WTC11 (cell line): ENCODE measurements at regions not wholly inside any gene's neighbourhood (a gene's known extent, or its start where the extent isn't known, plus 50 kb on each side); places are given as distances from the start of the nearest gene placed in this dataset.

ENCODE experiments used
- ATAC-seq: fragments of 200-7000 bp; cut with Tn5 transposase; 2 replicates; pipeline ENCODE4 v1.10.0; 2021; ENCODE audit warnings: mild to moderate bottlenecking, moderate library complexity
- CTCF ChIA-PET: fragments of 300-600 bp; sonication (Branson Sonifier 250); formaldehyde crosslinking; loops from one replicate; lab custom pipeline; 2021; ENCODE audit warnings: antibody characterized with exemption; lab: Charles Lee
- POLR2A ChIA-PET: fragments of 350-600 bp; sonication (Branson Sonifier 250); formaldehyde crosslinking; loops from one replicate; lab custom pipeline; 2021; ENCODE audit warnings: antibody characterized with exemption; lab: Charles Lee
- DNase-seq: peaks from one replicate; pipeline ENCODE4 v3.0.0; 2021; ENCODE audit warnings: low spot score
- H3K27ac Mint-ChIP-seq: 2 replicates; pipeline ENCODE4 v1.8.0; 2021; ENCODE audit warnings: mixed read lengths
- H3K27me3 Mint-ChIP-seq: 2 replicates; pipeline ENCODE4 v1.8.0; 2021; ENCODE audit warnings: low read depth, mild to moderate bottlenecking, moderate library complexity, mixed read lengths
- H3K36me3 Mint-ChIP-seq: 2 replicates; pipeline ENCODE4 v1.8.0; 2021; ENCODE audit warnings: mixed read lengths
- H3K4me1 Mint-ChIP-seq: 2 replicates; pipeline ENCODE4 v1.8.0; 2022; ENCODE audit warnings: mixed read lengths
- H3K4me3 Mint-ChIP-seq: 2 replicates; pipeline ENCODE4 v1.8.0; 2021; ENCODE audit warnings: mild to moderate bottlenecking, moderate library complexity, mixed read lengths
- H3K9me3 Mint-ChIP-seq: 2 replicates; pipeline ENCODE4 v1.8.0; 2021; ENCODE audit warnings: mixed read lengths
- AR ChIP-seq: fragments of 250-450 bp; sonication (Bioruptor Pico); IDR thresholded peaks from 2 replicates; pipeline ENCODE4 v1.9.0; 2021; ENCODE audit warnings: mild to moderate bottlenecking
- CDX4 ChIP-seq: fragments of 250-450 bp; sonication (Bioruptor Pico); IDR thresholded peaks from 2 replicates; pipeline ENCODE4 v1.9.0; 2021; ENCODE audit warnings: moderate library complexity, mild to moderate bottlenecking, inconsistent platforms, borderline replicate concordance
- E2F1 ChIP-seq: sonication (generic); formaldehyde crosslinking; IDR thresholded peaks from 2 replicates; pipeline ENCODE4 v1.8.0; 2022; ENCODE audit warnings: mild to moderate bottlenecking, missing genetic modification reagents
- E2F4 ChIP-seq: sonication (generic); formaldehyde crosslinking; IDR thresholded peaks from 2 replicates; pipeline ENCODE4 v1.8.1; 2022; ENCODE audit warnings: low read depth, mild to moderate bottlenecking, moderate library complexity, missing genetic modification reagents, borderline replicate concordance
- E2F5 ChIP-seq: sonication (generic); formaldehyde crosslinking; IDR thresholded peaks from 2 replicates; pipeline ENCODE4 v1.8.1; 2022; ENCODE audit warnings: mild to moderate bottlenecking, moderate library complexity, missing genetic modification reagents
- FOXK1 ChIP-seq: sonication (generic); formaldehyde crosslinking; IDR thresholded peaks from 2 replicates; pipeline ENCODE4 v1.8.0; 2022; ENCODE audit warnings: mild to moderate bottlenecking, moderate library complexity, missing genetic modification reagents
- GABPB1 ChIP-seq: sonication (generic); formaldehyde crosslinking; IDR thresholded peaks from 2 replicates; pipeline ENCODE4 v1.8.1; 2023; ENCODE audit warnings: mild to moderate bottlenecking, missing genetic modification reagents
- IRF2 ChIP-seq: sonication (generic); formaldehyde crosslinking; IDR thresholded peaks from 2 replicates; pipeline ENCODE4 v1.8.0; 2022; ENCODE audit warnings: low read depth, missing genetic modification reagents, borderline replicate concordance
- KAT7 ChIP-seq: sonication (generic); formaldehyde crosslinking; IDR thresholded peaks from 2 replicates; pipeline ENCODE4 v1.8.1; 2023; ENCODE audit warnings: missing genetic modification reagents, mild to moderate bottlenecking, borderline replicate concordance
- MLX ChIP-seq: sonication (generic); formaldehyde crosslinking; IDR thresholded peaks from 2 replicates; pipeline ENCODE4 v1.8.1; 2023; ENCODE audit warnings: mild to moderate bottlenecking, missing genetic modification reagents, moderate library complexity
- MXD4 ChIP-seq: fragments of 250-450 bp; sonication (Bioruptor Pico); IDR thresholded peaks from 2 replicates; pipeline ENCODE4 v1.8.0; 2021; ENCODE audit warnings: mild to moderate bottlenecking, moderate library complexity, borderline replicate concordance
- OVOL2 ChIP-seq: fragments of 250-450 bp; sonication (Bioruptor Pico); IDR thresholded peaks from 2 replicates; pipeline ENCODE4 v1.9.0; 2021; ENCODE audit warnings: mild to moderate bottlenecking, borderline replicate concordance
- PRDM15 ChIP-seq: sonication (generic); formaldehyde crosslinking; IDR thresholded peaks from 2 replicates; pipeline ENCODE4 v1.8.0; 2022; ENCODE audit warnings: missing genetic modification reagents
- PREB ChIP-seq: sonication (generic); formaldehyde crosslinking; IDR thresholded peaks from 2 replicates; pipeline ENCODE4 v1.8.1; 2022; ENCODE audit warnings: mild to moderate bottlenecking, missing genetic modification reagents, moderate library complexity, borderline replicate concordance
- ZNF121 ChIP-seq: sonication (generic); formaldehyde crosslinking; IDR thresholded peaks from 2 replicates; pipeline ENCODE4 v1.8.0; 2023; ENCODE audit warnings: missing genetic modification reagents
- ZNF219 ChIP-seq: sonication (generic); formaldehyde crosslinking; IDR thresholded peaks from 2 replicates; pipeline ENCODE4 v1.8.0; 2023; ENCODE audit warnings: missing genetic modification reagents, mild to moderate bottlenecking, borderline replicate concordance
- ZNF317 ChIP-seq: sonication (generic); formaldehyde crosslinking; IDR thresholded peaks from 2 replicates; pipeline ENCODE4 v1.8.1; 2023; ENCODE audit warnings: low read depth, mild to moderate bottlenecking, moderate library complexity, missing genetic modification reagents, borderline replicate concordance
- ZNF423 ChIP-seq: fragments of 250-450 bp; sonication (Bioruptor Pico); IDR thresholded peaks from 2 replicates; pipeline ENCODE4 v2.1.2; 2022; ENCODE audit warnings: mild to moderate bottlenecking, moderate library complexity
- ZNF512 ChIP-seq: sonication (generic); formaldehyde crosslinking; IDR thresholded peaks from 2 replicates; pipeline ENCODE4 v1.8.1; 2022; ENCODE audit warnings: missing genetic modification reagents, borderline replicate concordance

GRCh38 chr3:8276056-8276455, 225.6 kb upstream of the LMCD1 start (continued):
- no peak for TF ChIP-seq AR (CRISPR knock-in tag)
- TF ChIP-seq PRDM15 (CRISPR knock-in tag): no peak
- TF ChIP-seq GABPB1 (CRISPR knock-in tag): no peak
- no peak for TF ChIP-seq PREB

GRCh38 chr3:8276506-8276905, 225.1 kb upstream of the LMCD1 start:
- Mint-ChIP-seq H3K36me3 (peaks cover 8% of the 10 kb centered on the region), H3K4me1 (peaks cover 42% of the 10 kb centered on the region), H3K27ac (no peak overlapping the region), H3K4me3 (no peak overlapping the region), H3K27me3 (no peaks in the 10 kb centered on the region; the same call in 1 of the 2 replicates), H3K9me3 (peaks cover 15% of the 10 kb centered on the region)
- TF ChIP-seq ZNF219 (CRISPR knock-in tag) (no peak), ZNF512 (CRISPR knock-in tag) (no peak), IRF2 (CRISPR knock-in tag) (no peak), ZNF423 (no peak), E2F1 (CRISPR knock-in tag) (no peak), MXD4 (CRISPR knock-in tag) (no peak), CDX4 (no peak), OVOL2 (CRISPR knock-in tag) (no peak), E2F4 (CRISPR knock-in tag) (no peak), E2F5 (no peak), ZNF121 (CRISPR knock-in tag) (no peak), KAT7 (CRISPR knock-in tag) (no peak), FOXK1 (CRISPR knock-in tag) (no peak), MLX (CRISPR knock-in tag) (no peak), ZNF317 (CRISPR knock-in tag) (no peak)
- ChIA-PET POLR2A (no interaction called here), CTCF (interaction anchor here (1.2 to 2.3 kb wide), 3 partner anchors 37 to 181 kb away, joined by 3 to 11 read pairs (median 3); no protein-coding TSS in a partner anchor)
- ATAC-seq (no peak), DNase-seq (no peak)
